Renal cortex interstitium (tissue), 11 donors: ENCODE measurements at regions not wholly inside any gene's neighbourhood (a gene's known extent, or its start where the extent isn't known, plus 50 kb on each side); places are given as distances from the start of the nearest gene placed in this dataset.
A peak's percentile ranks its signal among the peaks of the same experiment; 100 is the strongest.

ENCODE experiments used
- DNase-seq, 11 donors: peaks; one replicate each; pipeline ENCODE4 v3.0.0-alpha.2; 2013; ENCODE audit warnings: low read depth in 9 of 11, low spot score in 4 of 11; ENCODE audit errors: extremely low read depth in 1 of 11

GRCh38 chr10:106520698-106521097 is 643.8 kb downstream of the SORCS1 start:
- DNase-seq = no peak

- no peak for DNase-seq
Measured at GRCh38 chr10:106519376-106520030, 645.0 kb downstream of the SORCS1 start.

GRCh38 chr10:106515206-106515790 is 649.2 kb downstream of the SORCS1 start:
- peak in 5 of 11 donors; percentile 1 to 17 (median 7) for DNase-seq

GRCh38 chr10:106513352-106513771 is 651.1 kb downstream of the SORCS1 start:
- no peak for DNase-seq

GRCh38 chr10:106511917-106512316 is 652.6 kb downstream of the SORCS1 start:
- no peak for DNase-seq

- DNase-seq = no peak
Measured at GRCh38 chr10:106508950-106509349, 655.6 kb downstream of the SORCS1 start.

- no peak for DNase-seq
Measured at GRCh38 chr10:106506526-106507283, 657.8 kb downstream of the SORCS1 start.

- DNase-seq = no peak
Measured at GRCh38 chr10:106504536-106504935, 660.0 kb downstream of the SORCS1 start.

GRCh38 chr10:106502641-106503040 is 661.9 kb downstream of the SORCS1 start:
- no peak for DNase-seq

- no peak for DNase-seq
Measured at GRCh38 chr10:106500925-106501525, 663.5 kb downstream of the SORCS1 start.

GRCh38 chr10:106500041-106500924 is 664.2 kb downstream of the SORCS1 start:
- DNase-seq = no peak

GRCh38 chr10:106499448-106499847 is 665.1 kb downstream of the SORCS1 start:
- DNase-seq = no peak

- no peak for DNase-seq
Measured at GRCh38 chr10:106498675-106499074, 665.8 kb downstream of the SORCS1 start.

GRCh38 chr10:106495931-106496330 is 668.6 kb downstream of the SORCS1 start:
- DNase-seq = no peak

- no peak for DNase-seq
Measured at GRCh38 chr10:106493751-106494150, 670.8 kb downstream of the SORCS1 start.

GRCh38 chr10:106493226-106493625 is 671.3 kb downstream of the SORCS1 start:
- DNase-seq = no peak

GRCh38 chr10:106487726-106488125 is 676.8 kb downstream of the SORCS1 start:
- no peak for DNase-seq

GRCh38 chr10:106481598-106482275 is 682.8 kb downstream of the SORCS1 start:
- DNase-seq = no peak
